GM19455 (cell line): ENCODE measurements at regions not wholly inside any gene's neighbourhood (a gene's known extent, or its start where the extent isn't known, plus 50 kb on each side); places are given as distances from the start of the nearest gene placed in this dataset.
"Not testable (repeated sequence)": the region's sequence is repeated elsewhere in the genome, so short reads cannot be mapped to it uniquely, and the experiment has no call there.

Experiments
- ATAC-seq: cut with Tn5 transposase; IDR thresholded peaks from one replicate; pipeline ENCODE4 v1.9.1; 2021; ENCODE audit not compliant: unreplicated experiment

GRCh38 chr6:141195251-141195832, 937.4 kb upstream of the GJE1 start:
- no peak for ATAC-seq

- ATAC-seq, result no peak
These were observed 949.4 kb upstream of the GJE1 start for GRCh38 chr6:141183368-141183767.

GRCh38 chr6:141175458-141175857, 957.3 kb upstream of the GJE1 start:
- not testable (repeated sequence) for ATAC-seq

GRCh38 chr6:141174932-141175331, 957.8 kb upstream of the GJE1 start:
- ATAC-seq, result no peak

- no peak for ATAC-seq
These were observed 959.2 kb upstream of the GJE1 start for GRCh38 chr6:141173529-141173928.

- no peak for ATAC-seq
These were observed 963.3 kb upstream of the GJE1 start for GRCh38 chr6:141169419-141169818.

GRCh38 chr6:141167945-141168344, 964.8 kb upstream of the GJE1 start:
- ATAC-seq, result no peak

GRCh38 chr6:141165002-141165665, 967.6 kb upstream of the GJE1 start:
- no peak for ATAC-seq

GRCh38 chr6:141164042-141164743, 968.5 kb upstream of the GJE1 start:
- no peak for ATAC-seq

GRCh38 chr6:141163107-141163506, 969.6 kb upstream of the GJE1 start:
- no peak for ATAC-seq

GRCh38 chr6:141158740-141159139, 974.0 kb upstream of the GJE1 start:
- no peak for ATAC-seq

GRCh38 chr6:141153563-141153962, 979.2 kb upstream of the GJE1 start:
- no peak for ATAC-seq

GRCh38 chr6:141152951-141153350, 979.8 kb upstream of the GJE1 start:
- ATAC-seq, result no peak

- no peak for ATAC-seq
These were observed 980.9 kb upstream of the GJE1 start for GRCh38 chr6:141151710-141152417.

GRCh38 chr6:141141870-141142269, 990.9 kb upstream of the GJE1 start:
- ATAC-seq, result no peak

- no peak for ATAC-seq
These were observed 991.8 kb upstream of the GJE1 start for GRCh38 chr6:141140905-141141304.

- ATAC-seq, result no peak
These were observed 993.3 kb upstream of the GJE1 start for GRCh38 chr6:141139461-141139860.

- ATAC-seq, result no peak
These were observed 998.0 kb upstream of the GJE1 start for GRCh38 chr6:141134723-141135122.

GRCh38 chr6:141133836-141134235, 998.9 kb upstream of the GJE1 start:
- ATAC-seq, result no peak

- no peak for ATAC-seq
These were observed 999.4 kb upstream of the GJE1 start for GRCh38 chr6:141133346-141133745.

- no peak for ATAC-seq
These were observed 1001.1 kb upstream of the GJE1 start for GRCh38 chr6:141131616-141132015.

- ATAC-seq, result no peak
These were observed 1009.2 kb upstream of the GJE1 start for GRCh38 chr6:141123497-141123896.
